ENCODE measurements at regions not wholly inside any gene's neighbourhood (a gene's known extent, or its start where the extent isn't known, plus 50 kb on each side); places are given as distances from the start of the nearest gene placed in this dataset.

DNA sequence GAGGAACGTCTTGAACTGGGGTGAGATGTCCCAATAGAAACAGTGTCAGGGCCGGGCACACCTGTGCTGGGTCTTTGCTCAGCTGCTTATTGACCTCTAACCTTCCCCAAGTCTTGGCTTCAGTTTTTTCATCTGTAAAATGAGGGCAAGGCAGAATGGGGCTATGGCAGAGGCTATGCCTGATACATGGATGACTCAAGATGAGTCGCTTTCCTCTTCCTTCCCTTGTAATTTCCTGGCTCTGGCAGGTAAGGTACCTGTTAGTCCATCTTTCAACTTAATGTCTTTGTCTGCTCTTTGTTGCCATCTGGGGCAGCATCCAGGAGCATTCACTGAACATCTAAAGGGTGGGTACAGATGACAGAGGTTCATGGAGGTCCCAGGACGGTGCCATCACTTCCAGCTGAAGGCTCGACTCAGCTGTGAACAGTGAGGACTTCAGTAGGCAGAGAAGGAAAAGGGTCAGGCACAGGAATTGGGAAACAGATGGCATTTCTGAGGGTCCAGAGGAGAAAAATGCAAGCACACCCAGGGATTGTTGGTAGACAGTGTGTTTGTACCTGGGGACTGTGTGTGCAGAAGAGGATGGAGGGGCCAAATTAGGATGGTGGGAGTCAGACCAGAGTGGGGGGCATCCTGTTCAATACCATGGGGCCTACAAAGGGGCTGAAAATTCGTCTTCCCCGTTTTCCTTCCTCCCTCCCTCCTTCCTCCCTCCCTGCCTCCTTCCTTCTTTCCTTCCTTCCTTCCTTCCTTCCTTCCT lies 268.3 kb downstream of the VRK1 start:
- TF ChIP-seq POLR2A (IDR thresholded peaks at IDR 0.05; ENCODE audit: low read length), result no peak
- TF ChIP-seq GATA1 (IDR thresholded peaks at IDR 0.05; ENCODE audit: low read depth, low read length), result no peak

All from erythroblast (primary cell).